ENCODE measurements at regions not wholly inside any gene's neighbourhood (a gene's known extent, or its start where the extent isn't known, plus 50 kb on each side); places are given as distances from the start of the nearest gene placed in this dataset.
A peak's percentile ranks its signal among the peaks of the same experiment; 100 is the strongest.

GRCh38 chr11:43577566-43578264 lies 102.8 kb upstream of the HSD17B12 start:
- H3K27me3 Mint-ChIP-seq (ENCODE audit: insufficient read depth): peaks cover 85% of the 10 kb centered on the region
- peak overlapping the region; percentile 8 for H3K27ac Mint-ChIP-seq
- intact Hi-C loops (cut with micrococcal nuclease): loop anchor here (2.0 to 5.0 kb wide), 3 partner anchors 275 to 735 kb away; partner anchors contain the start of gene C11orf96
- DNase-seq (ENCODE audit: low spot score): no peak
- H3K9me3 Mint-ChIP-seq: no peaks in the 10 kb centered on the region
- H3K36me3 Mint-ChIP-seq (ENCODE audit: low read depth): no peaks in the 10 kb centered on the region
- H3K4me1 Mint-ChIP-seq (ENCODE audit: low read depth): peaks cover 12% of the 10 kb centered on the region
- no peak overlapping the region for H3K4me3 Mint-ChIP-seq

GRCh38 chr11:43578346-43579170 lies 102.0 kb upstream of the HSD17B12 start:
- peaks cover 86% of the 10 kb centered on the region for H3K27me3 Mint-ChIP-seq (ENCODE audit: insufficient read depth)
- no peak for DNase-seq (ENCODE audit: low spot score)
- peaks cover 12% of the 10 kb centered on the region for H3K4me1 Mint-ChIP-seq (ENCODE audit: low read depth)
- H3K27ac Mint-ChIP-seq: no peak overlapping the region
- peak overlapping the region; percentile 39 for H3K4me3 Mint-ChIP-seq
- H3K9me3 Mint-ChIP-seq: no peaks in the 10 kb centered on the region
- intact Hi-C loops (cut with micrococcal nuclease): loop anchor here (2.0 to 5.0 kb wide), 3 partner anchors 274 to 734 kb away; partner anchors contain the start of gene C11orf96
- no peaks in the 10 kb centered on the region for H3K36me3 Mint-ChIP-seq (ENCODE audit: low read depth)

DNA sequence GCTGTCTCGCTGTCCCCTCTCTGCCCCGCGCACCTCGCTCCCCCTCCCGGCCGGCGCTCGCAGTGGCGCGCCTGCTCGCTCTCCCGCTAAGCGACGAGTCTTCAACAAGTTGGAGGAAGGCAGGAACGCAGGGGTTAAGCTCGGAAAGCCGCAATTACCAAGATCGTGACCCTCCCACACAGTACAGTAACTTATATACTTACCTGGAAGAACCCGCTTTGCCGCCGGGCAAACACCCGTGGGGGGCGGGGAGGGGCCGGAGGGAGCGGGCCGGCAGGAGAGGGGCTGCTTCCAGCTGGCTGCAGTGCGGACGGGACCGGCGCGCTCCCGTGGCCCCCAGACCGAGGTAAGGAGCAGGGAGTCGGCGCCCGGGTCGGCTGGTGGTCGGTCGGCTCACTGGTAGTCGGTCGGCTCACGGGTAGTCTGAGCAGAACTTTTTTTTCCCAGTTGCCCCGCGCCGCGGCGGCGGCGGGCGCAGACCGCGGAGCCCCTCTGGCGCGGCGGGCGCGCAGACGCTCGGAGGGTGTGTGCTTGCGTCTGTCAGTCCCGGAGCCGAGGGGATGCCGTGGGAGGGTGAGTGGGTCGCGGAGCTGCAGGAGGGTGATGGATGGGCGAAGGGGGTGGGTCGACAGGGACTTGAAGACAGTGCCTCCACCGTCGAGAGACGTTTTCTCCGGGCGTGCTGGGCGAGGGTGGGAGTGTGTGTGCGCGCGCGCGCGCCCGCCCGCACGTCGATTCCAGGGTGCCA lies 101.2 kb upstream of the HSD17B12 start:
- H3K4me1 Mint-ChIP-seq (ENCODE audit: low read depth): peaks cover 12% of the 10 kb centered on the region
- peak overlapping the region; percentile 39 for H3K4me3 Mint-ChIP-seq
- no peaks in the 10 kb centered on the region for H3K36me3 Mint-ChIP-seq (ENCODE audit: low read depth)
- intact Hi-C loops (cut with micrococcal nuclease): loop anchor here (2.0 to 5.0 kb wide), 3 partner anchors 273 to 733 kb away; partner anchors contain the start of gene C11orf96
- DNase-seq (ENCODE audit: low spot score): no peak
- no peaks in the 10 kb centered on the region for H3K9me3 Mint-ChIP-seq
- H3K27me3 Mint-ChIP-seq (ENCODE audit: insufficient read depth): peaks cover 83% of the 10 kb centered on the region
- H3K27ac Mint-ChIP-seq: peak overlapping the region; percentile 23

GRCh38 chr11:43579919-43580276 lies 100.6 kb upstream of the HSD17B12 start:
- H3K4me1 Mint-ChIP-seq (ENCODE audit: low read depth): peaks cover 10% of the 10 kb centered on the region
- intact Hi-C loops (cut with micrococcal nuclease): loop anchor here (2.0 to 5.0 kb wide), 3 partner anchors 272 to 733 kb away; partner anchors contain the start of gene C11orf96
- H3K36me3 Mint-ChIP-seq (ENCODE audit: low read depth): no peaks in the 10 kb centered on the region
- DNase-seq (ENCODE audit: low spot score): no peak
- H3K4me3 Mint-ChIP-seq: no peak overlapping the region
- peak overlapping the region; percentile 23 for H3K27ac Mint-ChIP-seq
- H3K9me3 Mint-ChIP-seq: no peaks in the 10 kb centered on the region
- H3K27me3 Mint-ChIP-seq (ENCODE audit: insufficient read depth): peaks cover 79% of the 10 kb centered on the region

- Mint-ChIP-seq H3K27me3 (ENCODE audit: insufficient read depth) (peaks cover 70% of the 10 kb centered on the region), H3K27ac (peak overlapping the region; percentile 56), H3K9me3 (no peaks in the 10 kb centered on the region), H3K4me1 (ENCODE audit: low read depth) (peaks cover 7% of the 10 kb centered on the region), H3K36me3 (ENCODE audit: low read depth) (no peaks in the 10 kb centered on the region), H3K4me3 (peak overlapping the region; percentile 48)
- no peak for DNase-seq (ENCODE audit: low spot score)
- intact Hi-C loops (cut with micrococcal nuclease): no loop called here
Observed at GRCh38 chr11:43580735-43581369, 99.7 kb upstream of the HSD17B12 start.

DNA sequence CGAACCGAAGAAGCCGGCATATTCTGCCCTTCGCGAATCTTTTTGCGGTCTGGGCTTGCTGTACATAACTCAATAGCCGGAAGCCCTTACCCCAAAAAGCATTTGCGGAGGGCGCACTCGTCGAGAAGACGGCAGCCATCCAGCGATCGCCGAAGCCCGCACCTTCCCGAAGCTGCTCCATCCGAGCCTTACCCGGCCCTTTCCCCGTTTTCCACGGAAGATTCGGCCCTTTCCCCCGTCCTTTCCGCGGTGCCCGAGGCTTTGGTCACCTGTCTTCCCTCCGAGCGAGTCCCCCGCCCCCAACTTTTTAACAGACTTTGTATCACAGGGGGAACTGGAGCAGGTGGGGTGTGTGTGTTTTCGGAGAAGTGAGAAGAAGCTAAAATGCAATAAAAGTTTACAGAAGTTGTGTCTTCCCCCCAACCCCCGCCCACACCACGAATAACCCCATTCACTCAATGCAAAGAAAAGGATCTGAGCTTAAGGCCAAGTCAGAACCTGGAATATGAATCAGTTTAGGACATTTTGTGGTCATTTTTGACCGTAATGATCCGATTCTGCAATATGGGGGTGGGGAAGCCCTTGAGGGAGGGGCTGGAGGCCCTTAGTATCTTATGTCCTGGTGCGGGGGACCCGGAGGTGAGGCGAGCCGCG lies 99.0 kb upstream of the HSD17B12 start:
- DNase-seq (ENCODE audit: low spot score): no peak
- Mint-ChIP-seq H3K4me3 (no peak overlapping the region), H3K9me3 (no peaks in the 10 kb centered on the region), H3K4me1 (ENCODE audit: low read depth) (peaks cover 7% of the 10 kb centered on the region), H3K36me3 (ENCODE audit: low read depth) (no peaks in the 10 kb centered on the region), H3K27me3 (ENCODE audit: insufficient read depth) (peaks cover 63% of the 10 kb centered on the region), H3K27ac (no peak overlapping the region)
- intact Hi-C loops (cut with micrococcal nuclease): no loop called here

DNA sequence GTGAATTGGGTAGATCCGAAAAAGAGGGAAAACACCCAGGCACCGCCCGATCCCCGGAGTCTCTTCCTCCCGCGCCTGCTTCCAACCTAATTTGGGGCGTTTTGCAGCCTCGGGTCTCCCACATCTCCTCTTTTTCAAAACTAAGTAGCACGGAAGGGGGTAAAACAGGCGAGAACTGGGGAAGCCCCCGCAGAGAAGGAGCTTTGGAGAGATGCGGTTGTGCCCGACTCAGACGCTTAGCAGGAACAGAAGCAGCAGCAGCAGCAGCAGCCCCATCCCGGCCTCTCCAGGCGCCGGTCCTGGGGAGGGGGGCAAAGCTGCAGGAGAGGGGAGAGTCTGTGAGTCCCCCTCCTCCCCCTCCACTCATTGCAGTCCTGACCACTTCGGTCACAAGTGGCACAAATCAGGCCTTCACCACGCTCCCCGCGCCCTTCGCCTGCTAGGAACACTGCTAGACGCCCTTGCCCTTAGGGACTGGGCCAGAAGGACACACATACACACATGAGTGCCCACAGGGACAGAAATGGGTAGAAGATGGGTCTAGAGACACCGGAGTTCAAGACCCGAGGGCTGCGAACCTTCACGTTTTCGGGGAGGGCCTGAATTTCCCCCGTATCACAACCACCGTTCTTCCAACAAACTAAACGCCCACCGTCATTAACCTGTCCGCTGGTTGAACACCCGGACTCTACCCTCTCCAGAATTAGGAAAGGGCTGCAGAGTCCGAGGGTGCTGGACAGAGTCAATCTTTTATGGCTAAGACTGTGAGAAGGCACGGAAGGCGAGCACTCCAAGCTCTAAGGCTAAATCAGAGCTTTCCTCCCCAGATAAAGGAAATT lies 98.3 kb upstream of the HSD17B12 start:
- peaks cover 57% of the 10 kb centered on the region for H3K27me3 Mint-ChIP-seq (ENCODE audit: insufficient read depth)
- no peak overlapping the region for H3K4me3 Mint-ChIP-seq
- H3K36me3 Mint-ChIP-seq (ENCODE audit: low read depth): no peaks in the 10 kb centered on the region
- no peaks in the 10 kb centered on the region for H3K9me3 Mint-ChIP-seq
- H3K4me1 Mint-ChIP-seq (ENCODE audit: low read depth): peaks cover 7% of the 10 kb centered on the region
- no peak overlapping the region for H3K27ac Mint-ChIP-seq
- intact Hi-C loops (cut with micrococcal nuclease): no loop called here
- DNase-seq (ENCODE audit: low spot score): no peak

DNA sequence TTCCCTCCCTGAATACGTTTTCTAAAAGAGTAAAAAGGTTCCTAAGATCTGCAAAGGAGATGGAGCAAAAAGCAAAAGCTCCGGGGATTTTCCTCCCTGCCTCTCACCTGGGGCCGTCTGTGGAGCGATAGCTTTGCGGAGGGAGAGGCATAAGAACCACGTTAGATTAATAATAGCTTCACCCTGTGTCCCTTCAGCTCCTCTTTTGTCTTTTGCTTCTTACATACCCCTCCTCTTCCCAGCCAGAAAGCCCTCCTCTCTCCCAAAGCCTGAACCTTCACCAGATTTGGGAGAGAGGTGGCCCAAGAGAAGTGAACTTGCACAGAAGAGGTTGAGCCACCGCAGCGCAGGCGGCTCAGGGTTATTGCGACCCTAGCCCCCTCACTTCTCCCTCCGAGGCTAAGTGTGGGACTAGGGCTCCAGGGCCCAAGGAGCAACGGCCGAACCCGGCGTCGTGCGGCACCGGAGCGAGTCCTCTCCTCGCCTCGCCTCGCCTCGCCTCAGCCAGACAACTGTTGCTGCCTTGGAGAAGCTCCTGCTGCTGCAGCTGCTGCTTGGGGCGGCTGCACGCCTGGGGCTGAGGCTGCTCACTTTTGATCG lies 97.6 kb upstream of the HSD17B12 start:
- no peak for DNase-seq (ENCODE audit: low spot score)
- no peak overlapping the region for H3K27ac Mint-ChIP-seq
- H3K36me3 Mint-ChIP-seq (ENCODE audit: low read depth): no peaks in the 10 kb centered on the region
- intact Hi-C loops (cut with micrococcal nuclease): no loop called here
- peaks cover 7% of the 10 kb centered on the region for H3K4me1 Mint-ChIP-seq (ENCODE audit: low read depth)
- peaks cover 57% of the 10 kb centered on the region for H3K27me3 Mint-ChIP-seq (ENCODE audit: insufficient read depth)
- H3K4me3 Mint-ChIP-seq: no peak overlapping the region
- no peaks in the 10 kb centered on the region for H3K9me3 Mint-ChIP-seq

GRCh38 chr11:43583548-43583947 lies 97.0 kb upstream of the HSD17B12 start:
- intact Hi-C loops (cut with micrococcal nuclease): no loop called here
- H3K4me3 Mint-ChIP-seq: no peak overlapping the region
- H3K27ac Mint-ChIP-seq: no peak overlapping the region
- H3K27me3 Mint-ChIP-seq (ENCODE audit: insufficient read depth): peaks cover 51% of the 10 kb centered on the region
- H3K36me3 Mint-ChIP-seq (ENCODE audit: low read depth): no peaks in the 10 kb centered on the region
- DNase-seq (ENCODE audit: low spot score): no peak
- peaks cover 7% of the 10 kb centered on the region for H3K4me1 Mint-ChIP-seq (ENCODE audit: low read depth)
- H3K9me3 Mint-ChIP-seq: no peaks in the 10 kb centered on the region

DNA sequence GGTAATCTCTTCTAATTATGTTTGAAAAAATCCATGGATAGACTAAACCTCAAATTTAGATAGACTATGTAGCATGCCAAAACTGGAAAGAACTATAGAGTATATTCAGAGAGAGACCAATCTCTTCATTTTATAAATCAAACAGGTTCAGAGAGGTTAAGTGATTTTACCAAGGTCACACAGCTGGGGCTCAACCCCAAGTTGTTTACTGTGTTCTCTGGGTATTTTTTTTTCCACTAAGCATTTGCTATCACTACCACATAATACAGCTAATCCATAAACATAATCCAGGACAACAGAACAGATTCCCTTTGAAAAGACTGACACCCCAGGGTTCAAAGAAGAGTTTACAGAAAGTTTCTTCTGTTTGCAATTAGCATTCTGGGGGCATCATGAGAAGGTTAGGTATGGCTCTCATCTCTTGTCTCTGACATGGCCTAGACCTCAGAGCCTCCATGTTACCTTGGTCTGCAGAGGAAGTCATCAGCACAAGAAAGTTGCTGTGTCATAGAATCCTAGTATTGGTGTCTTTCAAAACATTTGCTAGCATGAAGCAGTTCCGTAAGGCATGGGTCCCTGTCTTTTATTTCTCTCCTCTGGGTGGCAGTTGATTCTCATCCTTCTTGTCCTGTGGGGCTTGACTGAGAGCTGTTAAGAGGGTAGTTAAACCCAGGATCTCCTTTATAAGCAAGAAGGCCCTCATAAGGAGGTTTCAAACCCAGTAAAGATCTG lies 94.5 kb upstream of the HSD17B12 start:
- intact Hi-C loops (cut with micrococcal nuclease): no loop called here
- H3K27ac Mint-ChIP-seq: no peak overlapping the region
- no peaks in the 10 kb centered on the region for H3K9me3 Mint-ChIP-seq
- no peak for DNase-seq (ENCODE audit: low spot score)
- H3K4me1 Mint-ChIP-seq (ENCODE audit: low read depth): no peaks in the 10 kb centered on the region
- peaks cover 36% of the 10 kb centered on the region for H3K27me3 Mint-ChIP-seq (ENCODE audit: insufficient read depth)
- no peak overlapping the region for H3K4me3 Mint-ChIP-seq
- no peaks in the 10 kb centered on the region for H3K36me3 Mint-ChIP-seq (ENCODE audit: low read depth)
